ENCODE measurements at regions not wholly inside any gene's neighbourhood (a gene's known extent, or its start where the extent isn't known, plus 50 kb on each side); places are given as distances from the start of the nearest gene placed in this dataset.
"Not testable (repeated sequence)": the region's sequence is repeated elsewhere in the genome, so short reads cannot be mapped to it uniquely, and the experiment has no call there.

DNA sequence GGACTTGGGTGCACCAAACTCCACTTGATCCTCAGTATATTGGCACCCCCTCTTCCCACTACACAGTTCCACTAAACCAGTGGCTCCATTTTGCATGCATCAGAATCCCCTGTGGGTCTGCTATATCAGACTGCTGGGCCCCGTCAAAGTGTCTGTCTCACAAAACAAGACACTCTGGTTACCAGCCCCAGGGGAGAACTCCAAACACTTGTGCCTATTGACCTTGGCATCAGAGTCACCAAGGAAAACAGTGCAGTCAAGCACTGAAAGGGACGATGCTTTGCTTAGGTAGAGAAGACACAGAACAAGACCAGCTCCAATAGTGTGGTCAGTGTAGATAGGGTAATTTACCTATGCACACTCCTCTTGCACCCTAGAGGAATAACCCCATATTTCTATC is 205.8 kb upstream of the RAI14 start:
- no peak for DNase-seq

DNA sequence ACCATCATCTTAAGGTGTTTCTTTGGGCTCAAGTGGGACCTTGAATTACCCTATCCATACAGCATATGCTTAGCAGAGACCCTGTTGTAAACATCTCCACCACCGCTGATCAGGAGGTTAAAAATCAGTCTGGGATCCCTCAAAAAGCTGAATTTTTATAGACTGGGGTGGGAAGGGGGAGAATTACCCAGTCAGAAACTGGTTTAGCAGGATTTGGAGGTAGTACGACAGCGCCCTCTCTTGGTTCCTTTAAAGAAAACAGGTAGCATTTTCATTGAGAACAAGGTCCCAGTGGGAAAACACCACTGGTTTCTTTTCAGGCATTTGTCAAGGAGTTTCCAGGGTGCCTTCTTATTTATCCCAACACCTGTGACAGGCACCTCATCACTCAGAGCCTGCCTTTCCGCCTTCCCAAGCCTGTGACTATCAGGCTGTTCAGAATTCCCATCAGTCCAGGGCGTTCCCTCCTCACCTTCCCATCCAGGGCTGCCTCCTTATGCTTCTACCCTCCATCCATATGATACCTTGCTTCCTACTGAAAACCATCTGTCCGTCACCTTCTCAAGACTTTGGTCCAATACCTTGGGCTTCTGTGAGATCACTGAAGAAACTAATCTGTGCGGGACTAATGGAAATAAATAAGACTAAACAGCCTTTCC is 203.8 kb upstream of the RAI14 start:
- peak; percentile 7 for DNase-seq

DNA sequence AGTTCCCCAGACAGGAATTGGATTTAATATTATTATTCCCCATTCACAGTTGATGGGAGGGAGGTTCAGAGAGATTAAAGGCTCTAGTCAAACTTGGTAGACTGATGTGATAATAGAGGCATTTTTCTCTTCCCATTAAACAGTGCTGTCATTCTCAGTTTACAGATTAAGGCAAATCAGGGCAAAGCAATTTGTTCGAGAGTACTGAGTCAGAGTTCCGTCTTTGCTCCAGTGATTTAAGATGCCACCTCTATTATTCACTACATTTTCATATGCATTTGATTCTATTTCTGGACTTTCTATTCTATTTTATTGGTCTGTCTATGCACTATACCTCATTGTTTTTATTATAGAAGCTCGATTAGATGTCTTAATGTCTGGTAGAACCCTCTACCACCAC is 201.0 kb upstream of the RAI14 start:
- DNase-seq, result no peak

- DNase-seq, result no peak
Observed at GRCh38 chr5:34459908-34460307, 196.2 kb upstream of the RAI14 start.

DNA sequence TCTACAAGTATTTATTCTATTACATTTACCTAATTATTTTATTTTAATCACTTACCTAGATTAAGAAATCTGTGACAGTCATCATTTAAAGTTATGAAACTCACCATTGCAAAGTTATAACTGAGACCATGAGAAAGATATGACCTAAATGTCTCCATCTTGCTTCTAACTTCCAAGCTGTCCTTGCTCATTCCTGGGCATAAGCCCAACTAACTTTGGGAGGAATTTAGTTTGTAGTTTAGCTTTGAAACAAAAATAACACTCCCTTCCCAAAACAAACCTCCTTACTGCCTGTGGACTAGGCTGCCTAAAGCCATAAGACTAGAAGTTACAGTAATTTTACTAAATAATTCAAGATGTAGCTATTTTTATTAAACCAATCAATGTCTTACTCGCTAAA is 195.6 kb upstream of the RAI14 start:
- DNase-seq, result no peak

DNA sequence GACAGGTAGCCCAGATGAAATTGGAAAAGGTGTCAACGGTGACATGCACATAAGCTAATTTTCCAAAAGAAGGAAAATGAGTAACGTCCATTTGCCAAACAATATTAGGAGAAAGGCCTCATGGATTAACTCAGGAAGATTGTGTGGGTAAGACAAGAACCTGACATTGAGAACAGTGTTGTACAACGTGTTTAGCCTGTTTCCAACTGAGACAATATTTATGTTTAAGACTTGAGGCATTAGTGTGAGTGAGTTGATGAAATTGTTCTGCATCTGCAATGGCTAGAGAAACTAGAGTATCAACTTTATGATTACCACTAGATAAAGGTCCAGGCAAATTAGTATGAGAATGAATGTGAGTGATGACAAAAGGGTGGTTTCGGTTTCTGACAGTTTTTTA is 191.3 kb upstream of the RAI14 start:
- DNase-seq, result no peak

DNA sequence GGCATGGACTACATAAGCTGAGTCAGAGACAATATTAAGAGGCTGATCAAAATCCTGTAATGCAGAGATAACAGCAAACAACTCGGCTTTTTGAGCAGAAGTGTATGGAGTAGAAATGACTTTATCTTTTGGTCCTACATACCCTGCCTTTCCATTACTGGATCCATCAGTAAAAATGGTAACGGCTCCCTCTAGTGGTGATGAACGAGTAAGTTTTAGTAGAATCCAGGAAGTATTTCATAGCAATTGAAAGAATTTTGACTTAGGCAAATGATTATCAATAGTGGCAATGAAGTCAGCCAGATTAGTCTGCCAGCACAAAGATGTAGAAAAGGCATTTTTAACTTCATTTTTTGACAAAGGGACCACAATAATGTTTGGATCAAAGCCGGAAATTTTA is 190.8 kb upstream of the RAI14 start:
- DNase-seq, result peak; percentile 26

DNA sequence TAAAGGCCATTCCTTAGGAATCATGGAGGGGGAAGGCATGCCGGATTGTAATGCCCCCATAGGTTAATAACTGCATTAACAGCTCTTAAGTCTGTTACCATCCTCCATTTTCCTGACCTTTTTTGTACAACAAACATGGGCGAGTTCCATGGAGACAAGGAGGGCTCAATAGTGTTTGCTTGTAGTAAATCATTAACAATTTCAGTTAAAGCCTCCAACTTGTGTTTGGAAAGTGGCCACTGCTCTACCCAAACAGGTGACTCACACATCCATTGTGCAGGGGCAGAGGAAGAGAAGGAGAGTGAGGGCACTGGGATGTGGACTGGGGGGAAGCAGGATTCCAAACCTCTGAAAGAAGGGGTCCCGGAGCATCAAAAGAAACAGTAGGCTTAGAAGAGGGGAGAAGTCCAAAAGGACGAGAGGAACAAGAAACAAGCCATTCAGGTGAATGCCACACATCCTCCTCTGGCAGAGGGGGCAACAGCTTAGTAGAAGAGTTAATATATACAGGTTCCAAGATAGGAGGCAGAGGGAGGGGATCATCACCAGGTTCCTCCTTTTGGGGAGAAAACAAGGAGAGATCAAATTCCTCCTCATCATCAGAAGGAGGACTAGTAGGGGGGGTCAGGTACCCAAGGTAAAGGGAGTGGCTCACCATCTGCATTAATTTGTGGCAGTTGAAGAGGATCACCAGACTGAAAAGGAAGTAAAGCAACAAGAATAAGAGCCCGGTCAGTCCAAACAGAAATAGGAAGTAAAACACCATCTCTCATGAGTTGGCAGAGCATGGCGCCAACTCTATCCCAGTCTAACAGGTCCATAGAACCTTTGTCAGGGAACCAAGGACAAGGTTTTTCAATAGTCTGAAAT is 189.4 kb upstream of the RAI14 start:
- DNase-seq, result not testable (repeated sequence)

DNA sequence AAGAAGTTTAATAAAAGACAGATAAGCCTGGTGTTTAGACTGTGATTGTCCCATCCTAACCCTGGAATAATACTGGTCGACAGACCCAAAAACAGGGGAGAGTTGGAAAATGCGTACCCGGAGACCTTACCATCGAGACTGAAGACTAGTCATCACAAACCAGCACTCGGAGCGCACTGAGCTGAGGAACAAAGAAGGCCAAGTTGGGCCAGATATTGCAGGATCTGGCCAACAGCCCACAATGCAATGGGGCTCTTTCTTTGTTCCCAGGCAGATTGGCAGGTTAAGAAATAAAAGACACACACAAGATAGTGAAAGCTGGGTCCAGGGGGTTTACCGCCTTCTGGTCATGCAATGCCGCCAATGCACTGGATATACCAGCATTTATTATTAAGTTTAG is 188.7 kb upstream of the RAI14 start:
- no peak for DNase-seq

DNA sequence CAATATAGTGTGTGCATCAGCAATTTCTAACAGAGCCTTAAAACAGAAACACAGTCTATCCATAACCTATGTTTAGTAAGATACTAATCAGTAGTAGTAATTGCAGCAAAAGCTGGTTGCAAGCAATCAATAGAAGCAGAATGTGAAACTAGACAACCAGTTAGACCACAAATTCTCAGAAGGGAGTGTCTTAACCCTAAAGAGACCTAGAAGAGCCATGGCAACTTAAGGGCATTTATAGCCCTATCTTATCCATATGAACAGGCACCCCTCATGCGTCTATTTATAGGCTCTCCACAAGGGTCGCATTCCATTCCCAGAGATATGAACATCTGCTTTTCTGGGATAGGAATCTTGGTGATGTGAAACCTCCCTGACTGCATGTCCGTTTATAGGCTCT is 188.1 kb upstream of the RAI14 start:
- DNase-seq, result not testable (repeated sequence)

DNA sequence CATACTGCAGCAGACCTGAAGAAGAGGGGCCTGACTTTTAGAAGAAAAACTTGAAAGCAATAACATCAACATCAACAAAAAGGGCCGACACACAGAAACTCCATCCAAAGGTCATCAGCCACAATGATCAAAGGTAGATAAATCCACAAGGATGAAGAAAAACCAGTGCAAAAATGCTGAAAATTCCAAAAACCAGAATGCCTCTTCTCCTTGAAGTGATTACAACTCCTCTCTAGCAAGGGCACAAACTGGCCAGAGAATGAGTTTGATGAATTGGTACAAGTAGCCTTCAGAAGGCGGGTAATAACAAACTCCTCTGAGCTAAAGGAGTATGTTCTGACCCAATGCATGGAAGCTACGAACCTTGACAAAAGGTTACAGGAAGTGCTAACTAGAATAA is 186.2 kb upstream of the RAI14 start:
- no peak for DNase-seq

- DNase-seq, result no peak
Observed at GRCh38 chr5:34474573-34475021, 181.5 kb upstream of the RAI14 start.

DNA sequence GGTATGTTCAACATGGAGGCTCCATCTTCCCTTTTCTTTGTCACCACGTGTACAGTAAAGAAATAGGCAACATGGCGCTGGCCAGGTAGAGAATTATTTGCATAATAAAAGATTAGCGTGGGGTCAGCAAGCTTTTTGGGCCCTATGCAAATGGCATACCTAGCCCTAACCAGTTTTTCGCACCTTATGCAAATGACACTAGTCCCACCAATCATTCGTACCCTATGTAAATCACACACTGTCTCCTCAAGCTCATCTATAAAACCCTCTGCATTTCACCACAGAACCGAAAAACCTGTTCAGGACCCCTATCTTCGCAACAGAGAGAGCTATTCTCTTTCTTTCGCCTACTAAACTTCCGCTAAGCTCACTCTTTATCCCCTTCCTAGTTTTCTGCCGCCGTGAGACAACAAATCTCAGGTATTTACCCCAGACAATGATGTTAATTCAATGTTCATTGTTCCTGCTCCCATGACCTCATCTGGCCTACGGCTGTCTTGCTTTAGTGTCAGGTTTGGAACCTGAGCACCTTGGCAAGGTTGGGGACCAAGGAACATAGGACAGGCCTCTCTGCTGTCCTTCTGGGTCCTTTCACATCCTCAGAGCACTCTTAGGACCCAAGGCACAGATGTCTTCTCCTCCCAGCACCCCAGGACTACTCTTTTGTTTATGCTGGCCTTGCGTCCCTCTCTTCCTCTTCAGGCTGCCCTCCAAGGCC is 180.7 kb upstream of the RAI14 start:
- peak; percentile 53 for DNase-seq

- DNase-seq, result no peak
Observed at GRCh38 chr5:34476941-34477565, 179.1 kb upstream of the RAI14 start.

DNA sequence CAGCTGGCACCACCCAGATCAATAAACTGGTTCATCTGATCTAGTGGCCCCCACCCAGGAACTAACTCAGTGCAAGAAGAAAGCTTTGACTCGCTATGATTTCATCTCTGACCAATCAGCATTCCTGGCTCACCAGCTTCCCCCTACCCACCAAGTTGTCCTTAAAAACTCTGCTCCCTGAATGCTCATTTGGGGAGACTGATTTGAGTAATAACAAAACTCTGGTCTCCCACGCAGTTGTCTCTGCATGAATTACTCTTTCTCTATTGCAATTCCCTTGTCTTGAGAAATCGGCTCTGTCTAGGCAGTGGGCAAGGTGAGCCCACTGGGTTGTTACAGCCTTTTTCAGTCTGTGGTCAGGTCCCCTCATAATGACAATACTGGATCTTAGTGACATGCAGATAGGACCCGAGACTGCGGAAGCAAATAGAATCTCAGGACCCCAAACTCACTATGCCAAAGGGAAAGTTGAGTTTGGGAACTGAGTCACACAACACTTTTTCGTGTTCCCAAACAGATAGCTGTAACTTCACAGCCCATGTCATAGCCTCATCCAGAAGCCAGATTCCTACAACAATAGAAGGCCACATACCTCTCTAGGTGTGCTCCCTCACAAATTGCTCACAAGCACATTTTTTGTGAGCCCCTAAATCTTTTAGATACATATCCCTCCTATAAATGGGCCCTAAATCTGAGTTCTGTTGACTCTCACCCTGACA is 175.2 kb upstream of the RAI14 start:
- no peak for DNase-seq

DNA sequence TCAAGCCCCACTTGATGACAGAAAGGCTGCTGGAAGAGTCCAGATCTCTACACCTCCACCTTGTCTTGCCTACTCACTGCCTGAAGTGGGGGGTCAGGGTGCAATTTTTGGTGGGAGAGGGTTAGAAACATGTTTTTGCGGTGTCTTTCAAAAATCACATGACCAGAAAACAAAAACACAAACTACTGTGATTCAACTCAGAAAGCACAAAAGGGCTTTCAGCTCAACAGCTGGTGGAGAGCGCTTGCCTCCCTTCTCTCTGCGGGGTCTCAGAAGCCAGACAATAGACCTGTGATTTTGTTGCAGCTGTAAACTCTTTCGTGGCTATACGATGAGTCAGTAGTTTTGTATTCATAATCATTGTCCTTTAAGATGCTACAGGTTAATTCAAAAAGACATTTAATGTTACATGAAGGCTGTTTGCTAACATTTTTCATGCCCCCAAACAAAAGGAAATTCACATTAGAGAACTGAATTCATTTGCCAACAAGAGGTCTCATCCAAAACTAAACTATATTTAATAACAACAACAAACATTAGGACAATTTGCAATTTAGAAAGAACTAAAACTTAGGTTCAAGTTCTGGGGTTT is 172.6 kb upstream of the RAI14 start:
- no peak for DNase-seq

DNA sequence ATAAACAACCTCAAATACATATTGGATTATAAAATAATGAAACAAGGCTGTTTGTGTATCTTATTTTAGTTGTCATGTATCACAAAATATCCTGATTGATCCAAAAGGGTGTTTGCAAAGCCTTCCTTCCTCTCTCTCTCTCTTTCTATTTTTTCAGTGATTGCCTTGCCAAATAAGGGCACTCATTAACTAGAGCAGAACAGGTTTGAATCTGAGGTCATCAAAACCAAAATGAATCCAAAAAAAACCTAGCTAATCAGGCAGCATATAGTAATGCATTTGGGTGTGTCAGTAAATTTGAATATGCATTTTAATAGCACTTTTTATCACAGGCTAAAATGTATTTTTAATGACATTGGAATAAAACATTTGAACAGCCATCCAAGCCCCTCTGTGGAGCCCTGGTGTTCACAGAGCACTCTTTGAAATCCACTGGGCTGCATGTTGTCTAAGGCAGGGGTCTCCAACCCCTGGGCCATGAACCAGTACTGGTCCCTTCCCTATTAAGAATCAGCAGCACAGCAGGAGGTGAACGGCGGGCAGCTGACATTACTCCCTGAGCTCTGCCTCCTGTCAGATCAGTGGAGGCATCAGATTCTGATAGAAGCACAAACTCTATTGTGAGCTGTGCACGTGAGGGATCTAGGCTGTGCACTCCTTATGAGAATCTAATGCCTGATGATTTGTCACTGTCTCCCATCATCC is 171.8 kb upstream of the RAI14 start:
- DNase-seq, result no peak

DNA sequence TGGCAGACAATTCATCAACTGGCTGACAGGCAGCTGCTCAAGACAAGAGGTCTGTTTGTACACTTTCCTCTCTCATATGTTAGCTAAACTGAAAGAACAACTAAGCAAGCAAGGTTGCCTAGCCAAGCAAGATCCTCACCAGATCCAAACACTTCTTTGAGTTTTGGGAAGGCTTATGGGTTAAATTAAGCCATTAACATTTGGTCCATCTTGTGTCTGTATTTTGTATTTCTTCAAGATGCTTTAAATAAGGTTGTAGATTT is 170.4 kb upstream of the RAI14 start:
- no peak for DNase-seq

DNA sequence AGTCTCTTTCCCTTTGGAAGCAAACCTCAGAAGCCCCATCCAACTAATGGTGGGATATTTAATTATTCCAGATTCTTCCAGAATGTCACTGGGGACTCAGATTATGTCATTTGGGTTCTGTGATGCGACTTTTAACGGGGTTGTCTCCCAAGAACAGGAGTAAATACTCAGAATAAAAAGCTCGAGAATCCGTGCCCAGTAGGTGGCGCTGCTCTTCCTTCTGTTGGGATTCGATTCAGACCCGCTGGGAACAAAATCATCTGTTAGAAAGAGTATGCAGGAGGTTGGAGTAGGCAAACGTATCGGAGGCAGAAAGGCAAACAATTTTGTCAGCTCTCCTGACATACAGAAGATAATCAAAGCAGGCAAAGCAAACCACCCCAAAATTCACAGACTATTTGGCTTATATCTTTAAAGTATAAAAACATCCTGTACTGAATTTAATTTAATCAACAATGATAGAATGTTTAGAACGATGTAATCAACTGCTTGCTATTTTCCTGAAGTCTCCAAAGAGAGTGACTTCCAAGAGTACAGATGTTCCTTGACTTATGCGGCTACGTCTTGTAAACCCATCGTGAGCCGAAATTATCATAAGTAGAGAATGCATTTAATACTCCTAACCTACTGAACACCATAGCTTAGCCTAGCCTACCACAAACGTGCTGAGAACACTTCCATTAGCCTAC is 169.8 kb upstream of the RAI14 start:
- peak; percentile 44 for DNase-seq

- DNase-seq, result no peak
Observed at GRCh38 chr5:34486849-34487158, 169.3 kb upstream of the RAI14 start.

DNA sequence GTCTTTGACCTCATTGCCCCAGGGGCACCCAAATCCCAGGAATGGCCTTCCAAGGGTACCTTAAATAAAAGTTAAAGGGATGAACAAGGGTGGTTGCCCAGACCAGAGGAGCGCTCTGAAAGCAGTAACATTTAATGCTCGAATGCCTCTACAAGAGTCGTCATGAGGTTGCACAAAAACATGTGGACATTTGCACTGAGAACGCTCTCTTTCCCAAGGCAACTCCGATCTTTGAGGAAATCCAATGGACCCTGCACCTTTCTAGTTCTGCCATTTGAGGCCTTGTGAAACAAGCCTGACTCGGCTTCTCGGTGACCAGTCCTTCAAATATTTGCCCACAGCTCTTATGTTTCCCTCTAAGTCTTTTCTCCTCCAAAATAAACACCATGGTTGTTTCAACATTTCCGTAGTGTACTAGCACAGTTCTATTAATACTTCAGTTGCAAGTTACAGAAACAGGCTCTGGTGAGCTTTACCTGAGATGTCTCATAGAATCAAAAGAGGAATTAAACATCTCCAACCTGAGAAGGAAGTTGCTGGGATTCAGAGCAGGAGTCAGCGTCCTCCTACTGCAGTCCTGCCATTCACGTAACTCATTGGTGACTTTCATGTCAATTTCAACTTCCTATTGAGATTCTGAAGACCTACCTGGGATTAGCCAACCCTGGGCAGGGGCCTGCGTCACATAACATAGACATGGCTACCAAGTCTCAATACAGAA is 168.8 kb upstream of the RAI14 start:
- no peak for DNase-seq

All from NCI-H1048 (cell line).